Hypothalamus (tissue), 51 donors: ENCODE measurements at regions not wholly inside any gene's neighbourhood (a gene's known extent, or its start where the extent isn't known, plus 50 kb on each side); places are given as distances from the start of the nearest gene placed in this dataset.
"Not testable (repeated sequence)": the region's sequence is repeated elsewhere in the genome, so short reads cannot be mapped to it uniquely, and the experiment has no call there.

ENCODE experiments used
- DNase-seq, 51 donors: peaks; one replicate each; lab custom pipeline; 2025; lab: John Stamatoyannopoulos, UW

- not testable (repeated sequence) for DNase-seq
These were observed 447.4 kb downstream of the FGF13 start for GRCh38 chrX:138264095-138264494.

- DNase-seq, result no peak
These were observed 440.6 kb downstream of the FGF13 start for GRCh38 chrX:138270931-138271330.

- DNase-seq, result not testable (repeated sequence)
These were observed 428.8 kb downstream of the FGF13 start for GRCh38 chrX:138282598-138283150.

- peak in 2 of 51 donors; percentile 0 to 6 for DNase-seq
These were observed 424.2 kb downstream of the FGF13 start for GRCh38 chrX:138287205-138287877.

- DNase-seq, result no peak
These were observed 416.6 kb downstream of the FGF13 start for GRCh38 chrX:138294951-138295350.

GRCh38 chrX:138298268-138298667, 413.2 kb downstream of the FGF13 start:
- DNase-seq, result no peak

- DNase-seq, result no peak
These were observed 365.7 kb downstream of the FGF13 start for GRCh38 chrX:138345801-138346200.

- no peak for DNase-seq
These were observed 362.2 kb downstream of the FGF13 start for GRCh38 chrX:138349351-138349750.

GRCh38 chrX:138378876-138379275, 332.6 kb downstream of the FGF13 start:
- no peak for DNase-seq

GRCh38 chrX:138408101-138408500, 303.4 kb downstream of the FGF13 start:
- no peak for DNase-seq

- DNase-seq, result no peak
These were observed 300.5 kb downstream of the FGF13 start for GRCh38 chrX:138411048-138411447.
